GM19023 (cell line): ENCODE measurements at regions not wholly inside any gene's neighbourhood (a gene's known extent, or its start where the extent isn't known, plus 50 kb on each side); places are given as distances from the start of the nearest gene placed in this dataset.
A peak's percentile ranks its signal among the peaks of the same experiment; 100 is the strongest.

Experiments
- ATAC-seq: cut with Tn5 transposase; IDR thresholded peaks from one replicate; pipeline ENCODE4 v1.9.1; 2021; ENCODE audit warnings: mild to moderate bottlenecking, moderate library complexity; ENCODE audit not compliant: unreplicated experiment

DNA sequence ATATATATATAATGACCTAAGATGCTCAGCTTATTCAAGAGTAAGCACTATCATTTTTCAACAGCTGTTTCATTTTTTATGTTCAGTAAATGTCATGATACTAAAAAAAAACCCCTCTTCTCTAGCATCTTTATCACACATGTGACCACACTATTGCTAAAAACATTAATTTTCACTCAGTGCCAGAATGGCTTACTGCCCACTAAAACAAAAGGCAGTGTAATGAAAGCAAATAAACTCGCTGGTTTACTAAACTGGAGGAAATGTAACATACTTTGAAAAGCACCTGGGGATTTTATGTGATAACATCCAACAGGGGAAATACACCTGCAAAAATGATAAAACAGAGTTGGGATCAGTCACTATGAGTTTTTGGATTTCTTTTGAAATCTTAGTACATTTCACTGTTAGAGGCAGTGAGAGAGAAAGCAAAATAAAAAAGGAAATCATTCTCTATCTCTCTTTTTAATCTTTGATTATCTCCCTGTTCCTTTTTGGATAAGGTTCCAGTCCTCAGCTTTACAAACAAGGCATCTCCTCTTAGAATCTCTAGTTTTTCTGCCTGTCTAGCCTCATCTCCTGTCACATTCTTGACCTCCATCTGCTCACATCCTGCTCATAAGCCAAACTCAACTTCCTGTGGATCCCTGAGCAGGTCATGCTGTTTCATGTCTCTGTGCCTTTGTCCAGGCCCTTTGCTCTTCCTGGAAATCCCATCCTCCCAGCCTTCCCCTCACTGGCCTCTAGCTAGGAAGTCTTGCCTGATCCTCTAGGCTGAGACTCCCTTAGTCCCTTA is 338.0 kb downstream of the MAN2A1 start:
- ATAC-seq: no peak

DNA sequence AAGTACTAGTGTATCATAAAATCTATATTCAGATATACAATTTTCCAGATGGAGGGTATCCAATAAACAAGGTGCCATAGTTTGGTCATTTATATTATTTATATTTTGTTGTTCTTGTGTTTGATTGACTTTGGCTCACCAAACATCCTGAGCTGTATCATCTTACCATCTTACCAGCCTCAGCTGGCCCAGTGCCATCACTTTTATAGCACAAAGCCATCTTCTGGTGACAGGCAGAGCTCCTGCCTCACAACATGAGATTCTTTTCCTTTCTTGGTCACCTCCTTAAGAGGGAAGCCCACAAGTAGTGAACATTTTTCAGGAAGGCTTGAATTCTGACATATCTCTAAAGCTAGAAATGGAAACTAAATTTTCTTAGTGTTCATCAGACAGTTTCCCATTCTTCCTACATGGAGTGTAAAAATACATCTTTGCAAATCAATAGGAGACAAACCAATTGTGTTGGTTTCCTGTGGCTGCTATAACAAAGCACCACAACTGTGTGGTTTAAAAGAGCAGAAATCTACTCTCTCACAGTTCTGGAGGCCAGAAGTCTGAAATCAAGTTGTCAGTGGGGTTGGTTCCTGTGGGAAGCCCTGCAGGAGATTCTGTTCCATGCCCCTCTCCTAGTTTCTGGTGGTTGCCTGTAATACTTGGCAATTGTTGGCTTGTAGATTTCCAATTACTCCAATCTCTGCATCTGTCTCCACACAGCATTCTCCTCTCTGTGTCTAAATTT is 341.8 kb downstream of the MAN2A1 start:
- no peak for ATAC-seq

GRCh38 chr5:110032376-110032775 is 342.6 kb downstream of the MAN2A1 start:
- ATAC-seq: no peak

DNA sequence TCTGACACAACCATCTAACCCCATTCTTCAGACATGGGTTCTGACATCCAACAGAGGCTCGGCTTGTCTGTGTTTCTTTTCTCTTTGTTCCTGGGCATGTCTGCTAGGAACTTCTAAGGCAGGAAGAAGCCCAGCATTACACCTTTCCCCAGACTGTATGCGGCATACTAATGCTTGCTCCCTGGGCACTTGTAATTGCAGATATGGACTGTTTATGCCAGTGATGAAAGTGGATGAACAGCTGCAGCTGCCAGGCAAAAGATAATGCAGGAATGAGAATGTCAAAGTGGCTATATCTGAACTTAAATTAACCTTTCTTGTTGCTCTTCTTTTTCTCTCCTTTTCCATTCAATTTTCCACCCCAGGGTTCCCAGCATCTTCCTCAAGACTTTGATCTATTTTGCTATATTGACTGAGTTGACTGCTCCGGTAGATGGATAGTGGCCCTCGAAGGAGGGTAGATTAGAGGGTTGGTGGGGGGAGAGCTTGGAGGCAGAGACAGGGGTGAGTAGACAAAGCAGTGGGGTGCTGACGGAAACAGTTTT is 344.4 kb downstream of the MAN2A1 start:
- no peak for ATAC-seq

DNA sequence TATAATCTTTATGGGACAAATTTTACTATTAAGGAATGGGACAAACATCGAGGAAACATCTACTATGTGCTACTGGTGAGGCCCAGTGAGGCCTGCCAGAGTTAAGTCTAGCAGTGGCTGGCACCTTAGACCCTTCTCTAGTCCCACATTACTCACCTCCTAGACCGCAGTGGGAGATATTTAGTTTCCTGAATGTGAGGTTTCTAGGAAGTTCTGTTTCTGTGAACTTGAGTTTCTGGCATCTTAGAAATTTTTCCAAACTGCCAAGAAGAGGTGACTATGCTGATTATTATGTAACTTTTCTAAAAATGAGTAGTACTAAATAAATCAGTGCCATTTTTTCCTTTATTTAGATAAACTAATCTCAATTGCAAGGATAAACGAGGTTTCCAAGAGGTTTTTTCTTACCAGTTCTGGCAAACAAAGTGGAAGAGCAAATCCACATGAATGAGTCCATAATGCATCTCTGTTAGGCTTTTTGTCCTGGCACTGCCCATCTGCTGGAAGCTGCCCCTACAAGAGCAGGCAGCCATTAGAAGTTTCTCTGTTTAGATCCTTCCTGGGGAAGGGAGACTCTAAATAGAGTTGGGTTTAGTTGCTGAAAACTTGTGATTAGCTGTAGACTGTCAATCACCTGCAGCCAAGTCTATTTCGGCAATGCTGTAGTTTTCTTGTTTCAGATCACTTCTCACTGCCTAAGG is 348.7 kb downstream of the MAN2A1 start:
- ATAC-seq: no peak

DNA sequence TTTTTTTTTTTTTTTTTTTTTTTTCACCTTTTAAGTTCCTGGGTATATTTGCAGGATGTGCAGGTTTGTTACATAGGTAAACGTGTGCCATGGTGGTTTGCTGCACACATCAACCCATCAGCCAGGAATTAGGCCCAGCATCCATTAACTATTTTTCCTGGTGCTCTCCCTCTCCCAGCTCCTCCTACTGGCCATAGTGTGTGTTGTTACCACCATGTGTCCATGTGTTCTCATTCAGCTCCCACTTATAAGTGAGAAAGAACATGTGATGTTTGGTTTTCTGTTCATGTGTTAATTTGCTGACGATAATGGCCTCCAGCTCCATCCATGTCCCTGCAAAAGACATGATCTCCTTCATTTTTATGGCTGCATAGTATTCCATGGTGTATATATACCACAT is 350.5 kb downstream of the MAN2A1 start:
- no peak for ATAC-seq

DNA sequence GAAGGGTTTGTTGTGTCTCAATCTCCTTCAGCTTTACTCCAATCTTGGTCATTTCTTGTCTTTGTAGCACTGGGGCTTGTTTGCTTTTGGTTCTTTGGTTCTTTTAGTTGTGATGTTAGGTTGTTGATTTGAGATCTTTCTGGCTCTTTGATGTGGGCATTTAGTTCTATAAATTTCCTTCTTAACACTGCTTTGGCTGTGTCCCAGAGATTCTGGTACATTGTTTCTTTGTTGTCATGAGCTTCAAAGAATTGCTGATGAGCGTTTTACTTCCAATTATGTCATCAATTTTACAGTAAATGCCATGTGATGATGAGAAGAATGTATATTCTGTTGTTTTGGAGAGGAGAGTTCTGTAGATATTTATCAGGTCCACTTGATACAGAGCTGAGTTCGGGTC is 353.3 kb downstream of the MAN2A1 start:
- ATAC-seq: no peak

DNA sequence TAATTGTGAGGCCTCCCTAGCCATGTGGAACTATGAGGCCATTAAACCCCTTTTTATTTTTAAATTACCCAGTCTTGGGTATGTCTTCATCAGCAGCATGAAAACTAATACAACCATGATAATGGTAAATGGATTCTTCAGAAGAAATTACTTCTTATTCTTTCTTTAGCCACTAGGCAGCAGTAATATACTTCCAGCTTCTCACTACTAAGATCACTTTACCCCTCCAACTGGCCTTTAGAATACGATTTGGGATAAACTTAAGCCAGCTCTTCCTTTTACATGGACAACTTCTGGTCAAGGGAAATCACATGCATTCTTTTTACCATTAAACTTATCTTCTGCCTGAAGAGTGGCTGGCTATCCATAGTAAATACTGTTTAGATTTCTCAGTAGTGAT is 355.4 kb downstream of the MAN2A1 start:
- no peak for ATAC-seq

DNA sequence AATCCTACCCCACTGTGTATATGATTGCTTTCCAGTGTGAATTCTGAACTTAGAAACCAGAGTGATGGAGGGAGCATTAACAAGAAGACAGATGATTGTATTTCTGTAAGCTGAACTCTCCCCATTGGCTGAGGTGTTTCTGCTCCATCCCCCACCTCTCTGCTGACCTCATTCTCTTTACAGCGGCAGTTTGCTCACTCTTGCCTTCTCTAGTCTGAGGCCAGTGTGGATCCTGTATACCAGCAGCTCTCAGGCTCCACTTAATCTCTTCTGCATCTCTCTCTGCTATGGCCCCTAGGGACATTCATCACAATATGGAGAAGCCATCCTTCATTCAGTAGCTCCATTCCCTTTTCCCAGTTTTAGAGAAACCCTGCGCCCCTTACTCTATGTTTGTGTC is 358.8 kb downstream of the MAN2A1 start:
- no peak for ATAC-seq

DNA sequence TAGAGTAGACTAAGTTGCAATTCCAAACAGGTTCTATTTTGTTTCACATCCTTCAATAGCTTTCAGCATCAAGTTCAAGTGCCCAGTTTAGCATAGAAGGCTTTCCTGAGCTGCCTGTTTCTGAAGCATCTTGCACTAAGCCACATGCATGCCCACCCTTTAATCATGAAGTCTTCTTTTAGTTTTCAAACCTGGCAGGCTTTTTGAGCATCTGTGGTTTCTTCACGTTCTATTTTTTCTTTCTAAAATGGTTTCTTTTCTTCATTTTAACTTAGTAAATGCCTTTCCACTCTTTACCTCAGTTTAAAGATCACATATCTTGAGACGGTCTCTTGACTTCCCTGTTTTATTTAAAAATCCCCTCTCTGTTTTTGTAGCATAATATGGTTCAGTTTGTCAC is 360.1 kb downstream of the MAN2A1 start:
- no peak for ATAC-seq

GRCh38 chr5:110050640-110051345 is 361.1 kb downstream of the MAN2A1 start:
- ATAC-seq: no peak

GRCh38 chr5:110053205-110053604 is 363.5 kb downstream of the MAN2A1 start:
- no peak for ATAC-seq

DNA sequence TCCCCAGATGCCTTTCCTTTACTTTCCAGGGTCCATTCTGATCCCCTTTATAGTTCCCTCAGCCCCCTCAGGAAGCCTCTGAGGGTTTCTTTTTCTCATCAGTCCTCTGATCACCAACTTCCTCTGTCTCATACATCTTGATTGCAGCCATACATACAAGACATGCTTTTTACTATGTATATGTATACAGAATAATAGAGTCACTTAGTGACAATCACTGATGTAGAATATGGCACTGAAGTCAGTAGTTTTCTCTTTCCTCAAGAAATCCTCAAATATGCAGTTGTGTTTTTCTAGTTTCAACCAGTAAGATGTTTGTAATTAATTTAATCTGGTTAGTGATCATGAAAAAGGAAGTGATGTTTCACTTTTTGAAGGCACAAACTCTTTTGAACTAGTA is 364.1 kb downstream of the MAN2A1 start:
- ATAC-seq: no peak

DNA sequence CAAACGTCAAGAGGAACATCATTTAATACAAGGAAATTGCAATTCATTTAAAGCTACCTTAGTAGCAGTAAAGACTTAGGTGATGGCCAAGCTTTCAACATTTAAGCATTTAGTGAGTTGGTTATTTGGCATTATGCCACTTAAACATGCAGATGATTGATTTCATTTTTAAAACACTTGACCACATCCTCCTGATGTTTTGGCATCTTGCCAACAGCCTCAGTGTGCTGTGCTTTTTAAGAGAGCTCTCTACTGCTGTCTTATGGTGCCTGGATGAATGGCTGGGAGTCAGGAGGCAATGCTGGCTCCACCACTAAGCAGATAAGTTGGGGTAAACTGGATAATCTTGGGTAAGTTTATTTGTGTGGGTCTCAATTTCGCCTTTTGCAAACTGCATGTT is 364.5 kb downstream of the MAN2A1 start:
- ATAC-seq: peak; percentile 69

DNA sequence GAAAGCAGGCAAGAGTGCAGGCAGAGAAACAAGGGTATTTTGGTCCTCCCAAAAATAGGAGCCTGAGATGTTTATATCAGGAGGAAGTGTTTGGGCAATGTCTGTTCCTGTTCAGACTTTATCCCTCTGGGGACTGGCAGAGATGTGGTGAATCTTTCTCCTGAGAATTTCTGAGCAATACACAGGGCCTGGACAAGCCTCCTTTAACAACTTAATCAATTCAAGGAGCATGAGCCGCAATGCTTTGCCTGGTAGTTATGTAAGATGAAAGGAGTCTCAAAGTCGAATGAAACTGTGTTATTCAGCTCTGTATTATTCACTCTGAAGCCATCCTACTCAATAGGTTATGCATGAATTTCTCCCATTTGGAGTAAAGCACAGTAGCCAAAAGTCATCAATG is 365.6 kb downstream of the MAN2A1 start:
- no peak for ATAC-seq

GRCh38 chr5:110056580-110057114 is 366.9 kb downstream of the MAN2A1 start:
- ATAC-seq: no peak

GRCh38 chr5:110058175-110058574 is 368.4 kb downstream of the MAN2A1 start:
- no peak for ATAC-seq

DNA sequence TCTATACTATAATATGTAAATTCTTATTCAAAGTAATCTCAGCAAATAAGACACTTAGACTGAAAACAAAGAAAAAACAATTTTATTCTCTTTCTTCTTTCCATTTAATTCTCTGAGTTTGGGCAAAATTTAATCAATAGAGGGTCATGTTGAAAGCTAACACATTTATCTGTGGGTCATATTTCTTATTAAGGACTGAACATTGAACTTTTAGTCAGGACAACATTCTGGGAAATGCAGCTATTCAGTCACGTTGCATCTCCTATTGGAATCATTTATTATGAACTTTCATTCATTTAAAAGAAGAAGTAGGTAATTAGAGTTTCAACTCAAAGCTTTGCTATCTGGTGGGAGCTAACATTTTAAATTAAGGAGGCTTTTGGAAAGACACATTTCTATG is 372.5 kb downstream of the MAN2A1 start:
- no peak for ATAC-seq

DNA sequence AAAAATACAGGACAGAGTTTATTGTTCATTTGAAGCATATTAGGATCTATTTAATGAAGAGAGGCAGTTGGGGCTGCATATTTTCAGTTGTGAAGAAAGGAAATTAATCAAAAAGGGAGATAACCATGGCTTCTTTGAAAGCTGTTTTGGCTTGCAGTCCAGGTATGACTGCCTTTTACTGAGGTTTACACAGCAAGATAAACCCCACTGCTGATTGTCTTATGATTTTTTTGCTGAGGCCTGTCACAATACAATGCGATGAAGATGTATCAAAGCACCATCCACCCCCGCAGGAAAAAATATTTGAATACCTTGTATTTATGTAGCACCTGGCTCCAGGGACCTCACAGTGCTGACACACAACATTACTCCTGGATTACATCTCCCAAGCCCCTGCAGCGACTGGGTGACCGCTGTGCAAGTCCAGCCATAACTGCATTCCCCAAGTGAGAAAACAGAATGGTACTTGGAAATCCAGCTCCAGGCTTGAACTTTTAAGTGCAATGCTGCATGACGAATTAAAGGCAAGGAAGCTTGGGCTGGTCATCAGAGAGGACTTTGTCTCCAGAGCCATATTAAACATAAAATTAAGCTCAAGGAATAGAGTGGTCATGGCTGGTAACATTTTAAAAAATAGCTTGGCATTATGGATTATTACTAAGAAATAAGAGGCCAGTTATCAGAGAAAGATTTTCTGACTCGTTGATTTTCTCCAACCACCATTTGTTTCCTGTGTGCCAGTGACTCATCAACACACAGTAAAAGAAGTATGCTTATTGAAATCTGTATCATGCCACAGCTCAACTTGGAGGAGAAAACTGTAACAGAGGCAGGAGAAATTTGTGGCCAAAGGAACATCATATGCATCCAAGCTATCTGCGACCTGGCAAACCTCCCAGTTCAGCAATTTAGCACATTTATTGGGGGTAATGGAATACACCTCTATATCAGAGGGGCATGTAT is 374.2 kb downstream of the MAN2A1 start:
- ATAC-seq: no peak
